NOMO-1 (cell line): ENCODE measurements at regions not wholly inside any gene's neighbourhood (a gene's known extent, or its start where the extent isn't known, plus 50 kb on each side); places are given as distances from the start of the nearest gene placed in this dataset.
A peak's percentile ranks its signal among the peaks of the same experiment; 100 is the strongest.

Experiments used
- DNase-seq, 2 experiments: peaks; one replicate each; lab custom pipeline; 2025; ENCODE audit not compliant: unreplicated experiment in 2 of 2; lab: John Stamatoyannopoulos, UW

GRCh38 chr18:55121397-55122170, 162.3 kb upstream of the CCDC68 start:
- no peak for DNase-seq

GRCh38 chr18:55120896-55121295, 161.6 kb upstream of the CCDC68 start:
- no peak for DNase-seq

GRCh38 chr18:55119434-55119833, 160.2 kb upstream of the CCDC68 start:
- no peak for DNase-seq

- DNase-seq, result no peak
These were observed 159.8 kb upstream of the CCDC68 start for GRCh38 chr18:55119016-55119415.

- no peak for DNase-seq
These were observed 157.6 kb upstream of the CCDC68 start for GRCh38 chr18:55116863-55117262.

DNA sequence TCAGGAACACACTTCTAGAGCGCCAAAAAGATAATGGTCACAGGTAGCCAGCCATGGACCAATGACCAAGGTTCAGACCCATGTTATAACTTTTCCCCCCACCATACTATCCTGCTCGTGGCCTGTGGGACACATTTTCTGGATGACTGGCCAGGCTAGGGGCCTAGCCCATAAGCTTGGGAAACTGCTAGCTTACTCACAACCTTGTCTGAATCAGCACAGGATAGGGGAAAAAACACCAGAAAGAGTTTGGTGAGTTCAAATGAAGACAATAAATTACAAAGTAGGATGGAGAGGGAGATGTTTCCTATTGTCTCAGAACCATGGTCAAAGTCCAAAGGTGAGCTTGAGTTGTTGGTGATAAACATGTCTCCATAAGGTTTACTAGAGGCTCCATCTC, 156.3 kb upstream of the CCDC68 start:
- no peak for DNase-seq

GRCh38 chr18:55114876-55115275, 155.6 kb upstream of the CCDC68 start:
- DNase-seq, result no peak

DNA sequence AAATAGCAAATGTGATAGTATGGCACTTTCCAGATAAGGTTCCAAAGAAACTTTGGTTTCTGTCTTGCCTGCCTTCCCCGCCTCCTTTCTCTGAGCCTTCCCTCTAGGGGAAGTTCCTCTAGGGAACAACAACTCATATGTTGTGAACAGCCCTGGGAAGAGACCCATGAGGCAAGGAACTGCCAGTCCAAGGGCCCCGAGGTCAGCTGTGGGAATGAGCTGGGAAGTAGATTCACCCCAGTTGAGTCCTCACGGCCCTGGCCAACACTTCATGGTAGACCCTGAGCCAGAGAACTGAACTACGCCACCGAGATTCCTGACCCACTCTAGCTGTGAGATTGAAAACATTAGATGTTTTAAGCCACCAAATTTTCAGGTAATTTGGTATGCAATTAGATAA, 154.5 kb upstream of the CCDC68 start:
- DNase-seq, result no peak

GRCh38 chr18:55111271-55111670, 152.0 kb upstream of the CCDC68 start:
- no peak for DNase-seq

- no peak for DNase-seq
These were observed 151.2 kb upstream of the CCDC68 start for GRCh38 chr18:55110436-55110835.

- DNase-seq, result no peak
These were observed 150.7 kb upstream of the CCDC68 start for GRCh38 chr18:55109818-55110414.

DNA sequence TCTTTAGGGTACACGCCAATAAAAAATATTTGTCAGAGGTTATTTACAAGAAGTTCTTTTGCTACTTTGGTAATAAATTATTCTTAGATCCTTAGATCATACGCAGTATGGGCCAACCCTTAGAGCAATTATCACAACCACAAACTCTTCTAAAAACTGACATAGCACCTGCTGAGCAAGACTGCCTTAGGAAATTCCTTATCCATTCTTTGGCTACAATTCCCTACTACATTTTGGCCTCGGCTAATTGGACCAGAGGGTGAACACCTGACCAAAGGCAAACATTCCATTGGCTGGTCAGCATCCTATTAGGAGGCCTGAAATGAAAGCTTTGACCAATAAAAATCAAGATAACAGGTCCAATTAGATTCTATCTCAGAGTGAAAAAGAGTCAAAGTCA, 147.6 kb upstream of the CCDC68 start:
- DNase-seq, result no peak

DNA sequence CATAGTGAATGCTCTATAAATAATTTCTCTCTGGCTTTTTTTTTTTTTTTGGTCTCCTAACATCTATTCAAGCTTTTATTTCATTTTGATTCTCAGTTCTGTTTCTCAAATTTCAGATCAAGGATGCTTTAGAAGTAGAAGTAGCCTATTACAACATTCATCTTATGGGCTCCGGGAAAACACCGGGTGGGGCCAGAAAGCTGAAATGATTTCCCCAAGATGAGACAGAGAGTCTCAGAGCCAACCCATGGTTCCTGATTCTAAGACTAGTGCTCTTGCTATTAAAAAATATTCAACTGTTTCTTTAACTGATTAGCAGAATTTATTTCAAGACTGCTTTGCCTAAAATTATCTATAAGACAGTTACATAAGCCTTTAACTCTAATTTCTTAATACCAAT, 147.2 kb upstream of the CCDC68 start:
- no peak for DNase-seq

- DNase-seq, result no peak
These were observed 146.6 kb upstream of the CCDC68 start for GRCh38 chr18:55105873-55106272.

- DNase-seq, result no peak
These were observed 143.7 kb upstream of the CCDC68 start for GRCh38 chr18:55102958-55103456.

- DNase-seq, result no peak
These were observed 143.2 kb upstream of the CCDC68 start for GRCh38 chr18:55102501-55102900.

GRCh38 chr18:55101458-55101824, 142.2 kb upstream of the CCDC68 start:
- DNase-seq, result no peak

- DNase-seq, result no peak
These were observed 141.7 kb upstream of the CCDC68 start for GRCh38 chr18:55100817-55101457.

DNA sequence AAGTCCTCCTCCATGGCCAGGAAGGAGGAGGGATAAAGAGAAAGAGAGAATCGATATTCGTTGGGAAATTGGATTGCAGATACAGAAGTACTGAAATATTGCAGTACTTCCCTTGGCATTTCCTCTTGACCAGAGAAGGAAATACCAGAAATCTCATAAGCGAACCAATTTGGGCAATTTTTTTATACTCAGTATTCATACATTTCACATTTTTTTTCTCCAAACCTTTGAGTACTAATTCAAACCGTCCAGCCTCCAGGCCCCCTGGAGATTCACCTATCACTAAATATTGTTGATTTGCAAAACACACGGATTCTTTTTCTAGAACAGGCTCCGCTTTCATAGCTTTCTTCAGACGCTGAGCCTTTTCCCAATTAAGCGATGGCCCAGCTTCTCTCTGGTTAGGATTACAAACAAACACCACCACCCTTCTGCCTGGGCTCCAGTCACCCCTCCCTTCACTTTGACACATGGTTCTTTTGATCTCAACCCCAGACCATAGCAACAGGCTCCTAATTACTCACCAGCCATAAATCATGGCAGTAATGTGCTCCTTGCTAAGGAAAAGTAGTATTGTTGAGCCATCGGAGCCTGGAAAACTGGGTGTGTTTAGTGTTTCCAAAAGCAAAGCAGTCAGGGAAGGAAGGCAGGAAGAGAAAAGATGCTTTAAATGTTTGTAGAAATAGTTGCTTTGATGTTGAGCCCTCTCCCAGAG, 138.4 kb upstream of the CCDC68 start:
- DNase-seq, result no peak

- DNase-seq, result peak in 1 of 2 experiments; percentile 2
These were observed 137.1 kb upstream of the CCDC68 start for GRCh38 chr18:55096263-55096951.

- no peak for DNase-seq
These were observed 136.3 kb upstream of the CCDC68 start for GRCh38 chr18:55095584-55095983.
